ENCODE measurements at regions not wholly inside any gene's neighbourhood (a gene's known extent, or its start where the extent isn't known, plus 50 kb on each side); places are given as distances from the start of the nearest gene placed in this dataset.

GRCh38 chr1:177746155-177746554 is 223.7 kb downstream of the SEC16B start:
- Histone ChIP-seq H3K4me3 (no peak overlapping the region), H3K27me3 (no peaks in the 10 kb centered on the region), H3K27ac (no peak overlapping the region), H3K36me3 (no peaks in the 10 kb centered on the region), H3K9me3 (replicated peaks) (no peaks in the 10 kb centered on the region), H3K4me1 (no peaks in the 10 kb centered on the region)
- no peak for DNase-seq

DNA sequence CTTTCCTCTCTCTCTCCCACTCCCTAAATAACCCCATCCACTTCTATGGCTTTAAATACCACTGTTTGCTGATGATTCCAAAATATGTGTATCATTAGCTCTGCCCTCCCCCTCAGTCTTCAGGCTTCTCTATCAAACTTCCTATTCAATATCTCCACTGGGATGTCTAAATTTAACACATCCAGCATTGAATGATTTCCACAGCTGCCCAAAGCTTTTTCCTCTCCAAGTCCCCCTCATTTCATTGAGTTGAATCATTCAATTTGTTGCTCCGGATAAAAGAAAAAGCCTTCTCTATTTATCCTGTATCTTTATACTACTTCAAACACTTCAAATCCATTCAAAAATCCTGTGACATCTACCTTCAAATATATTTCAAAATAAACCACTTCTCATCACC is 225.0 kb downstream of the SEC16B start:
- DNase-seq: no peak
- Histone ChIP-seq H3K36me3 (no peaks in the 10 kb centered on the region), H3K27ac (no peak overlapping the region), H3K4me3 (no peak overlapping the region), H3K4me1 (no peaks in the 10 kb centered on the region), H3K9me3 (replicated peaks) (no peaks in the 10 kb centered on the region), H3K27me3 (no peaks in the 10 kb centered on the region)

DNA sequence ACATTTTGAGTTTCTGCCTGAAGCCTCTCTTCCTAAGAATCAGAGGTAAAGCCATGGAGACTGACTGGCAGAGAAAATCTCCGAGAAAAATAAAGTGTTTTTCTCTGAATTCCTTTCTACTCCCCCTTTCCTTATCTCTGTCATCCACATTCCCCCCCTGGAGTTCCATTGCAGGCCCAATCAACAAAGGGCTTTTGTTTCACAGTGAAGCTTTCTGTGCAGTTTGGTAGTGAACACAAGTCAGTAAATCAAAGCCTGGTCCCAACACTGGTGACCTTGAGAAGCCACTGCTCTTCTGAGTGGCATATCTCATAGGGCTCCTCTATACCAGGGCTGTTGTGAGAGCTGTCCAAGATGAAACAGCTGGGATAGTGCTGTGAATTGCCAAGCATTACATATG is 228.4 kb downstream of the SEC16B start:
- Histone ChIP-seq H3K4me1 (no peaks in the 10 kb centered on the region), H3K9me3 (replicated peaks) (no peaks in the 10 kb centered on the region), H3K27me3 (no peaks in the 10 kb centered on the region), H3K27ac (no peak overlapping the region), H3K36me3 (no peaks in the 10 kb centered on the region), H3K4me3 (no peak overlapping the region)
- no peak for DNase-seq

DNA sequence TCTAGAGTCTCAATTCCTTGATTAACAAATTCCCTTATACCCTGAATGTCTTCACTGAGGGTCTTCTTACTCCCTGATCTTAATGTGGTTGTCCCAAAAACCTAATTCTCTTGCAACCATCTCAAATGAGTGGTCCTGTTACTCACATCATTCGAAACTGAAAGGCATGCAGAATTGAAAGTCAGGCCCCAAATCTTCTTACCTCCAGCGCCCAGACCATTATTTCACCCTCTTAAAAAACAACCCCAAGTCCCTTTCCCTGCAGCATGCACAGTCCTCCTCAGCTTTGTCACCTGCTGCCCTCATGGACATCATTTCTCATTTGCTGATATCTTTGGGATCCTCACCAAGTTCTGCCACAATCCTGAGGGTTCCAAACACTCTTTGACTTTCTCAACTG is 230.1 kb downstream of the SEC16B start:
- no peaks in the 10 kb centered on the region for H3K4me1 ChIP-seq
- H3K9me3 ChIP-seq (replicated peaks): no peaks in the 10 kb centered on the region
- no peak overlapping the region for H3K27ac ChIP-seq

GRCh38 chr1:177737456-177737855 is 232.4 kb downstream of the SEC16B start:
- H3K9me3 ChIP-seq (replicated peaks): no peaks in the 10 kb centered on the region
- no peak for DNase-seq
- no peaks in the 10 kb centered on the region for H3K27me3 ChIP-seq
- no peak overlapping the region for H3K4me3 ChIP-seq
- H3K27ac ChIP-seq: no peak overlapping the region
- H3K4me1 ChIP-seq: no peaks in the 10 kb centered on the region
- H3K36me3 ChIP-seq: no peaks in the 10 kb centered on the region

More for the DNA sequence above, 230.1 kb downstream of the SEC16B start:
- Histone ChIP-seq H3K4me3 (no peak overlapping the region), H3K36me3 (no peaks in the 10 kb centered on the region), H3K27me3 (no peaks in the 10 kb centered on the region)
- no peak for DNase-seq

GRCh38 chr1:177732178-177732577 is 237.7 kb downstream of the SEC16B start:
- H3K9me3 ChIP-seq (replicated peaks): no peaks in the 10 kb centered on the region
- H3K4me3 ChIP-seq: no peak overlapping the region
- no peaks in the 10 kb centered on the region for H3K27me3 ChIP-seq
- H3K4me1 ChIP-seq: no peaks in the 10 kb centered on the region
- no peak overlapping the region for H3K27ac ChIP-seq
- no peak for DNase-seq
- no peaks in the 10 kb centered on the region for H3K36me3 ChIP-seq

DNA sequence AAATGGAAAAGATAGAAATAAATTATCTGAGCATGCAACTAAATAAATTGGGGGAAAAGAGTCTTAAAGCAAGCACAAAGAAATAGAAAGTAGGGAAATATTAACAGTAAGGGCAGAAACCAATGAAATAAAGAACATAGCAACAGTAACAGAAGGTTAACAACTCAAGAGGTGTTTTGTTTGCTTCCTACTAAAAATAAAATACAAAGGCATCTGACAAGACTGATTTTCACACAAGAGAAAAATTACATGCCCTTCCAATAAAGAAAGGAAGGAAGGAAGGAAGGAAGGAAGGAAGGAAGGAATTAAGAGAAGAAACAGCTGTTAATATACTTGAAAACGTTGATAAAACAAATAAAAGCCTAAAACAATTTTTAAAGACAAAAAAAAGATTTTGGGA is 240.2 kb downstream of the SEC16B start:
- DNase-seq: no peak
- no peaks in the 10 kb centered on the region for H3K27me3 ChIP-seq
- H3K4me1 ChIP-seq: no peaks in the 10 kb centered on the region
- no peaks in the 10 kb centered on the region for H3K36me3 ChIP-seq
- H3K27ac ChIP-seq: no peak overlapping the region
- no peaks in the 10 kb centered on the region for H3K9me3 ChIP-seq (replicated peaks)
- no peak overlapping the region for H3K4me3 ChIP-seq

GRCh38 chr1:177723533-177723932 is 246.3 kb downstream of the SEC16B start:
- DNase-seq: no peak
- H3K27ac ChIP-seq: no peak overlapping the region
- no peaks in the 10 kb centered on the region for H3K4me1 ChIP-seq
- no peak overlapping the region for H3K4me3 ChIP-seq
- no peaks in the 10 kb centered on the region for H3K36me3 ChIP-seq
- no peaks in the 10 kb centered on the region for H3K9me3 ChIP-seq (replicated peaks)
- no peaks in the 10 kb centered on the region for H3K27me3 ChIP-seq

DNA sequence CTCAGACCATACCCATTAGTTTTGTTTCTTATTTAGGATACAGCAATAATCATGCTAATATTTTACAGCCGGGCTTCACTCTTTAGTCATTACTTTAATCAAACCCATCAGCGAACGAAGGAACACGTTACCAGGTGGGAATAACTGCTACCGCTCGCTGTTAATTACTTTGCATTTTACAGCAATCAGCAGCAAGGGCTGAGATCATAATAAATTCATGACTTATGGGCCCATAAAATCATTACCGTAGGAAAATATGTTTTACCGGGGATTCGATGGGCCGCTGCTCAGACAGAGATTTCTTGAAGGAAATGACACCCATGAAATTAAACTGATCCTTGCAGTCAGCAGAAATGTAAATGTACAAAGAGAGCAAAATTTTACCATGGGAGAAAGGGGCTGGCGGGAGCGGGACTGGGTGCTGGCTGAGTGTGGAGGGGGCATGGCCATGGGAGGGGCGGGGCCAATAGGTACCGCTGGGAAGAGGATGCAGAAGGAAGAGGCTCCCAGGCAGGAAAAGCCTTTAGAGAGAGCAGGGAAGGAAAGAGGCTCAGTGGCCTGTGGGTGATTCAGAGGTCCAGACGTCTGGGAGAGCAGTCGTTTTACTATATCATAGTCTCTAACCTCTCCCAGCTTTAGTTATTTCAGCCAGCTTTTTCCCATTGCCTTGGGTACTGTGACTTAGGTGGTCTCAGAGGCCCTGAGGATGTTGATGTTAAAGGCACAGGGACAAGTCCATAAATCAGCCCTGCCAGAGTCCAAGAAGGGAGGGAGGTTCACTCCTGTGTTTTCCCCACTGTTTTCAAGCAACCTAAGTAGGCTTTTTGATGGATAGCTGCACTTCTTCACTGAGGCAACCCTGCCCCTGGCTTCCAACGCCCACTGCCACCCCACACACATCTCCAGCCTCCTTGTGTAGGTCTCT is 258.9 kb downstream of the SEC16B start:
- H3K4me1 ChIP-seq: no peaks in the 10 kb centered on the region
- H3K4me3 ChIP-seq: no peak overlapping the region
- H3K9me3 ChIP-seq (replicated peaks): no peaks in the 10 kb centered on the region
- DNase-seq: no peak
- no peaks in the 10 kb centered on the region for H3K36me3 ChIP-seq
- no peaks in the 10 kb centered on the region for H3K27me3 ChIP-seq
- H3K27ac ChIP-seq: no peak overlapping the region

DNA sequence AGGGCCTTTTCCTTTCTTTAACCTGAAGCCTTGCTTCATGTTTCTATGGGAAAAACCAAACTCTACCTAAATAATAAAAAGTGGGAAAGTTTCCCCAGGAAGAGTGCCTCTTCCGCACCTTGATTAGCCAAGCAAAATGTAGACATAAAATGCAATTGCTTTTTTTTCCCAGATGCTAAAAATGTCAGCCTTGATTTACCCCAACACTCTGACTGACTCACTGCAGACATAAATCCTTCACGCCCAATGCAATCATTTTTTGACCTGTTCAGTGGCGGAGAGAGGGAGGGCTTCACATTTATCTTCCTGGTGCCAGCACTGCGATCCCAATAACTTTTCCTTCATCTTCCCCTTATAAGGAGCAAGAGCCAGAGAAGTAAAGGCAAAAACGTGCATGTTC is 261.5 kb downstream of the SEC16B start:
- Histone ChIP-seq H3K27me3 (no peaks in the 10 kb centered on the region), H3K9me3 (replicated peaks) (no peaks in the 10 kb centered on the region), H3K4me3 (no peak overlapping the region), H3K36me3 (no peaks in the 10 kb centered on the region), H3K27ac (no peak overlapping the region), H3K4me1 (no peaks in the 10 kb centered on the region)
- DNase-seq: no peak

DNA sequence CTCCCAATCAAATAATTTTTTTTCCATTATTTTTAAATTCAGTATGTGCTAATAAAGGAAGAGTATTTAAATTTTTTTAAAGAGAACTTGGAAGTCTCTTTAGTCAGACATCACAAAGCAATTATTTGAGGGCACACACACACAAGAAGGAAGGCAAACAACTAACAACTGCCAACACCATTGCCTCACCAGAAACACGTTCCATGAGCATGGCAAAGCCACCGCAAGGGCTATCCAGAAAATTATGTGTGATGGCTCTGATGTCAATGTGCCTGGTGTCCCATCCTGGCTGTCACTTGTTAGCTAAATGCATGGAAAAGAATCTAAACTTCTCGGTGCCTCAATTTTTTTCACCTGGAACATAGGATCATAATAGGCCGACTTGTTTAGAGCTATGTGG is 262.9 kb downstream of the SEC16B start:
- Histone ChIP-seq H3K4me1 (no peaks in the 10 kb centered on the region), H3K9me3 (replicated peaks) (no peaks in the 10 kb centered on the region), H3K4me3 (no peak overlapping the region), H3K27ac (no peak overlapping the region), H3K36me3 (no peaks in the 10 kb centered on the region), H3K27me3 (no peaks in the 10 kb centered on the region)
- DNase-seq: no peak

- no peaks in the 10 kb centered on the region for H3K27me3 ChIP-seq
- H3K9me3 ChIP-seq (replicated peaks): no peaks in the 10 kb centered on the region
- no peak overlapping the region for H3K27ac ChIP-seq
- H3K36me3 ChIP-seq: no peaks in the 10 kb centered on the region
- DNase-seq: no peak
- H3K4me3 ChIP-seq: no peak overlapping the region
- no peaks in the 10 kb centered on the region for H3K4me1 ChIP-seq
These were observed 264.0 kb downstream of the SEC16B start for GRCh38 chr1:177705839-177706238.

DNA sequence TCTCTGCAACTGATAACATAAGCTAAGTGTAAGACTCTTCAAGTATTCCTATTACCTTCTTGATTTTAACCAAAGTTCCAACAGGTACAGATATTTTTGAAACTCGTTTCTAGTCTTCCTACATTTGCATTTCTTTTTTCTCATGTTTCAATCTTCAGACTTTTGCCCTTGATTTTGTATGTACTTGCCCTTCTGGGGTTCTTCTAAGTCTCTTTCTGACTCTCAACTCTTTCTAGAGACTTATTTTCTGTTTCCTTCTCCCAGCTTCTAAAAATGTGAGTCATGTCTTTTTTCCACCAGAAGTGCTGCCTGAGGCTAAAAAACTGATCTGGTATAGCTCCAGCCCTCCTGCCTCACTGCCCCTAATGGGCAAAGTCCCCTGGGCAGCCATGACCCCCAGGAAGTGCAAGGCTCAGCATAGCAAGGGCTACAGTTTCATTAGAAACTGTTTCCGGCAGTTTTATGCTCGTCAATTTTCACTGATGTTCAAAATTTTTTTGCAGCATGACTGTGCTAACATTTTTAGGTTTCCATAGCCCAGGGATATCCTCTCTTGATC is 265.9 kb downstream of the SEC16B start:
- DNase-seq: no peak
- Histone ChIP-seq H3K4me1 (no peaks in the 10 kb centered on the region), H3K4me3 (no peak overlapping the region), H3K36me3 (no peaks in the 10 kb centered on the region), H3K9me3 (replicated peaks) (no peaks in the 10 kb centered on the region), H3K27ac (no peak overlapping the region), H3K27me3 (no peaks in the 10 kb centered on the region)

GRCh38 chr1:177701654-177702353 is 268.1 kb downstream of the SEC16B start:
- H3K27me3 ChIP-seq: no peaks in the 10 kb centered on the region
- no peak for DNase-seq
- no peak overlapping the region for H3K4me3 ChIP-seq
- H3K4me1 ChIP-seq: no peaks in the 10 kb centered on the region
- H3K36me3 ChIP-seq: no peaks in the 10 kb centered on the region
- H3K9me3 ChIP-seq (replicated peaks): no peaks in the 10 kb centered on the region
- H3K27ac ChIP-seq: no peak overlapping the region

DNA sequence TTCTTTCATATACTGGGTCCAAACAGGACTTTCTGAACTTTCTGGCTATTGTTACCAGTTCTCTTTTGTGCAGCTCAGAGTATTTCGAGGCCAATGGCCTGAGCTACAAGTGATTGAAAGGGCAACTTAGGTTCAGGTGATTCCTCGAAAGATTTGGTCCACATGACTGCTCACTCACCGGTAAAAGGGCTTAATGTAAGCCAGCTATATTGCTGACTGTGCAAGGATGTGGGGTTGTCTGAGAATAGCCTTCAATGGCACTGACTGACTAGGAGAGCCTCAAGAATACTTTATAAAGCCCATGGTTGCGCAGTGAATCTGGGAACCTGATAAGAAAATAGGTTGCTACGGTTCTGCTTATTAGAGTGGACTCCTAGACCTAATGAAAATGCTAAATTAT is 269.0 kb downstream of the SEC16B start:
- no peak overlapping the region for H3K27ac ChIP-seq
- no peaks in the 10 kb centered on the region for H3K9me3 ChIP-seq (replicated peaks)
- no peak for DNase-seq
- H3K36me3 ChIP-seq: no peaks in the 10 kb centered on the region
- no peak overlapping the region for H3K4me3 ChIP-seq
- no peaks in the 10 kb centered on the region for H3K27me3 ChIP-seq
- no peaks in the 10 kb centered on the region for H3K4me1 ChIP-seq

All from SJCRH30 (cell line).